Stimulated activated CD8-positive, alpha-beta memory T cell treated with anti-CD3 and anti-CD28 coated beads, Interleukin-12 subunit alpha, Interleukin-12 subunit beta, amount 100 ng/mL, for 4 hours (primary cell): ENCODE measurements at regions not wholly inside any gene's neighbourhood (a gene's known extent, or its start where the extent isn't known, plus 50 kb on each side); places are given as distances from the start of the nearest gene placed in this dataset.

Source experiments
- DNase-seq: peaks from one replicate; pipeline ENCODE4 v3.0.0-alpha.2; 2020; ENCODE audit warnings: low read depth

DNA sequence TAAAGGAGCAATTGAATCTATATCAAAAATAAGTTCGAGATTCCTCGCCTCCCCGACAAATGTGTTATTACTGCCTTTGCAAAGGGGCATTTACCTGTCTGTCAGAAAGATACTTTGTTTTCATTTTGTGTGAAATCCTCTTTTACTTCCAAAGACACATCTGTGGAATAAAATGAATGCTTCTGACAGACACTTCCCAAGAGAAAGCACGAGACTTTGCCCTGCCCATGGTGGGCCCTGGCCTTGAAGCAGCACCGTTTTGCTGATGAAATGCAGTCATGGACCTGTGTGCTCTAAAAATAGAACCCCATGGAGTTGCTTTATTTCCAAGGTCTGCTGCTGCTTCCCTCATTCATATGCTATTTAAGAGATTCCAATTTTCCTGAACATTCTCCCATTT is 85.9 kb upstream of the USP47 start:
- no peak for DNase-seq

DNA sequence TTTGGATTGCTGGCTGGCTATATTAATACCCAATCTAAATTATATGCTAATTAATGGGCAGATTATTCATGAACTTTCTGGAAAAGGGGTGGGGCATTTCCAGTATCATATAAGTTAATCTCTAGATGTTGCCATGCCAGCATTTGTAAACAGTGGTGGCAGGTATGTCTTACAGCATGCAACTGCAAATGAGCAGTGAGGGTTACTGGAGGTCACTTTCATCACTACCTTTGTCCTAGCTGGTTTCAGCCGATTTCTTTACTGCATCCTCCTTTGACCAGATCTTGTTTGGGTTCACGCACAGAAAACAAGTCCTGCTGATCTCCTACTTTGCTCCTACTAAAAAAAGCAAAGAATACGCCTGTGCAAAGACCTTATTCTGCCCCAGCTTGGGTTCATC is 89.1 kb upstream of the USP47 start:
- DNase-seq, result no peak

GRCh38 chr11:11750017-11750878 is 91.5 kb upstream of the USP47 start:
- no peak for DNase-seq

DNA sequence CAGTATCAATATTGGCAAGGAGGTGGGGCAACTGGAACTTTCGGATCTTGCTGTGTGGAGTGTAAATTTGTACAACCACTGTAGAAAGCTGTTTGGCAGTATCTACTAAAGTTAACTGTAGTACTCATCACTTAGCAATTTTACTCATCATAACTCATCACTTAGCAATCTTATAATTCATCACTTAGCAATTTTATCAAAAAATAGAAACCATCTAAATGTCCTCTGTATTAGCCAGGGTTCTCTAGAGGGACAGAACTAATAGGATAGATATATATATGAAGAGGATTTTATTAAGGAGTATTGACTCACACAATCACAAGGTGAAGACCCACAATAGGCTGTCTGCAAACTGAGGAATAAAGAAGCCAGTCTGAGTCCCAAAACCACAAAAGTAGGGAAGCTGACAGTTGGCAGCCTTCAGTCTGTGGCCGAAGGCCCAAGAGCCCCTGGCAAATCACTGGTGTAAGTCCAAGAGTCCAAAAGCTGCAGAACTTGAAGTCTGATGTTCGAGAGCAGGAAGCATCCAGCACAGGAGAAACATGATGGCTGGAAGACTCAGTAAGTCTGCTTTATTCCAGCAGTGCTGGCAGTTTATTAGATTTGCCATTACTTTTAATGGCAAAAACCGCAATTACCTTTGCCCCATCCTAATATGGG is 92.9 kb upstream of the USP47 start:
- no peak for DNase-seq

DNA sequence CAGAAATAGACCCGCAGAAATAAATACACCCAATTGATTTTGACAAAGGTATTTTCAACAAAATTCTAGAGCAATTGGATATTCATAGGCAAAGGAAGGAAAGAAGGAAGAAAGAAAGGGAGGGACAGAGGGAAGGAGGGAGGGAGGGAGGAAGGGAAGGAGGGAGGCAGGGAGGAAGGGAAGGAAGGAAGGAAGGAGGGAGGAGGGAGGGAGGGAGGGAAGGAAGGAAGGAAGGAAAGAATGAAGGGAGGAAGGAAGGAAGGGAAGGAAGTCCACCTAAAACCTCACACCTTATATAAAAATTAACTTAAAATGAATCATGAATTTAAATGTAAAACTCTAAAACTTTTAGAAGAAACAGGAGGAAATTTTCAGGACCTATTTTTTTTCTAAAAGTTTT is 94.2 kb upstream of the USP47 start:
- no peak for DNase-seq

- DNase-seq, result no peak
Observed at GRCh38 chr11:11746449-11746848, 95.3 kb upstream of the USP47 start.

- DNase-seq, result no peak
Observed at GRCh38 chr11:11743216-11743615, 98.6 kb upstream of the USP47 start.

- no peak for DNase-seq
Observed at GRCh38 chr11:11742486-11742885, 99.3 kb upstream of the USP47 start.

GRCh38 chr11:11740836-11741235 is 100.9 kb upstream of the USP47 start:
- DNase-seq, result no peak

DNA sequence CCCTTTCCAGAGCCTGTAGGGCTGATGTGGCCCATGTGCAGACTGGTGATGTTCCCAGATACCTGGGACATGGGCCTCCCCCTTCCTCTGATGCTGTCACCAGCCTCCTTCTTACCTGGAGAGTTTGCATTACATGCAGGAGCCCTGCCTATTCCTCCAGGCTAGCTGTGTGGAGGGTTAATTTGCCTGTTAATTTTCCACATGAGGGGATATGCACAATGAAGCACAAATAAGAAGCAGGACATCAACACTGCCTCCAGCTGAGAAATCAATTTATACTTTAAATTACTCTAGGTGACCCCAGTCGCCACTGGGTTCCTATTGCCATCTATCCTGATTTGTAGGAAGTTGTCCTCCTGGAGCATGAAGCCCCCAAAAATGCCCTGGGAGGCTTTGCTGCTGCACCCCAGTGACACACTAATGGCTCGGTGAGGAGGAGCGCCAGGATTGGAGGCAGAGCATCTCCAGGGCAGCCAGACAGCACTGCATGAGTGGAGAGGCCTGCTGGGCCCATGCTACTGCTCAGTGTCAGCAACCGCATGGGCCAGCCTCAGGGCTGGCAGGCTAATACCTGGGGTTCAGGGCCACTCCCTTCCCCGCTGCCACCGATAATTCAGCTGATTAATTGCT is 101.6 kb upstream of the USP47 start:
- no peak for DNase-seq

- no peak for DNase-seq
Observed at GRCh38 chr11:11738370-11738769, 103.4 kb upstream of the USP47 start.

- DNase-seq, result no peak
Observed at GRCh38 chr11:11735586-11735985, 106.2 kb upstream of the USP47 start.

- DNase-seq, result no peak
Observed at GRCh38 chr11:11733246-11733747, 108.5 kb upstream of the USP47 start.

DNA sequence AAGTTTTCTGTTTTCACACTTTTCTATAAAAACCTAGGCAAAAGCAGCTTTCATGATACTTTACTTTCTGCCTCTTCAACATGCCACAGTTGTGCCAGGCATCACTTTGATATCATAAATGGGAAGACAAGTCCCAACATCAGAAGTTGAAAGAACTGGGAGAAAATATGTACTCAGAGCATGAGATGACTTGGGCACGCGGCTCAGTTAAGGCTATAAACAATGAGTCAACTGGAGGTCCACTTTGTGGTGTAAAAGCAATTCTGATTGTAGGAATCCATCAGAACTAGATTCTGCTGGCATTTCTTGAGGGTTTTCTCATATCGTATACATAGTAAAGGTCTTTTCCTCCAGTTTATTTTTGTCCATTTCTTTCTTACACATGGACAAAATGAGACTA is 109.7 kb upstream of the USP47 start:
- DNase-seq, result no peak

- DNase-seq, result no peak
Observed at GRCh38 chr11:11731311-11732083, 109.7 kb upstream of the GALNT18 start.

GRCh38 chr11:11728386-11728785 is 106.6 kb upstream of the GALNT18 start:
- no peak for DNase-seq

- no peak for DNase-seq
Observed at GRCh38 chr11:11725438-11725837, 103.6 kb upstream of the GALNT18 start.

DNA sequence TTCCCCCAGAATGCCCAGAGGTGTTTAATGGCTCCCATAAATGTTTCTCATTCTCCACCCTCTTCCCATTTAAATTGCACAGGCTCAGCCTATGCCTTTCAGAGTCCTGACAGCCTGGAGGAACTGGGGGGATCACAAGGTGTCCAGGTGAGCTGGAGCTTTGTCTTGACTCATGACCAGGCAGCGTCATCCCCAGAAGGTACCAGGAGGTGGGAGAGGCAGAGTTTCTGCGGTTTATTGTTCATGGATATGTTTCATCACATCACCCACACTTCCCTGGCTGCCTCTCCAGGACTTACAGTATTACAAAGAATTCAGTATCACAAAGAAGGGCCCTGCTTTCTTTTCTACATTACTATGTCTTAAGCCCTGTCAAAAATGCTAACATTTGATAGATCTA is 103.2 kb upstream of the GALNT18 start:
- no peak for DNase-seq

- no peak for DNase-seq
Observed at GRCh38 chr11:11722861-11723260, 101.1 kb upstream of the GALNT18 start.

DNA sequence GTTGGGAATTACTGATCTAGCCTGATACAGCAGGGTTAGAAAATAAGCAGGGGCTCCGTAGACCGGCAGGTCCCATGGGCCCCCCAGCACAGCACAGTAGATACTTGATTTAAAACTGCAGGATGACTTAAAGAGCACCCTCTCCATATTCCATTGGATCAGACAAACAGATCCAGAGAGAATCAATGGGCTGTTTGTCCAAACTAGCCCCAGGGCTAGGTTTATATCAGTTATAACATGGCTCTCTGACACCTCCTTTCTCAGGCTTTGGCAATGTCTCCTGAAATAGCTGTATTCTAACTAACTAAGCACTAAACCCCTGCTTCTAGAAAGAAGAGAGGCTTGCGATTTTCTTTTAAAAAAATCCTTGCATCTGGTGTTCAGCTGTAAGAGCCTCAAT is 100.4 kb upstream of the GALNT18 start:
- no peak for DNase-seq

DNA sequence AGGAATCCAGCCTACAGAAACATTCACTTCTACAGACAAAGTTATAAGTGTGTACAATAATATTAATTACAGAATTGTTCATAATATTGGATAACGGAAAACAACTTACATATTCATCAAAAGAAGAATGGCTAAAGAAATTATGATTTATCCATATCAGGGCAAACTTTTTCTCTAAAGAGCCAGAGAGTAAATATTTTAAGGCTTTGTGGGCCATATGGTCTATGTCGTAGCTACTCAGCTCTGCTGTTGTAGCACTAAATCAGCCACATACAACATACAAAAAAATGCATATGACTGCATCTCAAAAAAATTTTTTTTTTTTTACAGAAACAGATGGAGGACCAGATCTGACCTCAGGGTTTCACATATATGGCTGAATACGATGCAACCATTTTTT is 96.7 kb upstream of the GALNT18 start:
- DNase-seq, result no peak

GRCh38 chr11:11717064-11717725 is 95.4 kb upstream of the GALNT18 start:
- DNase-seq, result no peak
